HCT116 (cell line): ENCODE measurements at regions not wholly inside any gene's neighbourhood (a gene's known extent, or its start where the extent isn't known, plus 50 kb on each side); places are given as distances from the start of the nearest gene placed in this dataset.

Experiments used
- ATAC-seq: fragments of 200-7000 bp; cut with Tn5 transposase; 2 replicates; pipeline ENCODE4 v1.9.1; 2020; ENCODE audit warnings: mild to moderate bottlenecking, moderate library complexity
- BruUV-seq: library from RNA; stranded (reverse); fragments of 400-500 nt; replicated peaks from 2 replicates; lab custom pipeline; 2021; lab: Mats Ljungman, UMichigan
- CTCF ChIA-PET: fragments of 300-600 bp; sonication (Branson Sonifier 250); formaldehyde crosslinking; loops from one replicate; lab custom pipeline; 2021; ENCODE audit warnings: antibody characterized with exemption; lab: Charles Lee
- POLR2A ChIA-PET: fragments of 300-600, 350-600 bp; sonication (Branson Sonifier 250); formaldehyde crosslinking; loops from one replicate; lab custom pipeline; 2021; ENCODE audit warnings: antibody characterized with exemption; lab: Charles Lee
- RAD21 ChIA-PET, 2 experiments: fragments of 300-600 bp; sonication (Branson Sonifier 250); formaldehyde crosslinking; loops; one replicate each; lab custom pipeline; 2023; ENCODE audit warnings: low total read pairs in 2 of 2; ENCODE audit not compliant: uncharacterized antibody in 2 of 2, unreplicated experiment in 2 of 2, low non-redundant PET in 1 of 2; lab: Charles Lee
- DNase-seq: peaks from one replicate; pipeline ENCODE4 v3.0.0-alpha.2; 2010; ENCODE audit warnings: low read depth, low spot score
- H2AFZ ChIP-seq: fragments of 200-600 bp; shearing (Covaris generic), sonication (generic); 2 replicates; pipeline ENCODE4 v1.6.1; 2017; ENCODE audit warnings: low read depth, mixed run types, mixed read lengths, antibody characterized with exemption, low read length; ENCODE audit not compliant: poor library complexity, severe bottlenecking
- H3K27ac ChIP-seq: 2 replicates; pipeline ENCODE4 v1.5.1; 2012; ENCODE audit warnings: low read depth, low read length
- H3K27me3 ChIP-seq: fragments of 200-600 bp; sonication (generic); 2 replicates; pipeline ENCODE4 v1.6.1; 2016; ENCODE audit warnings: mixed run types, low read length, mixed read lengths; ENCODE audit not compliant: insufficient read depth
- H3K36me3 ChIP-seq, 2 experiments: fragments of 200-500 bp in 1 of 2; fragments of 200-600 bp in 1 of 2; sonication (Bioruptor generic) in 1 of 2; sonication (generic) in 1 of 2; 2 replicates each; pipeline versions ENCODE4 v1.5.1 to v1.6.1; 2014 to 2016; ENCODE audit warnings: low read length in 2 of 2, inconsistent platforms in 1 of 2, mixed read lengths in 1 of 2, mixed run types in 1 of 2; ENCODE audit not compliant: insufficient read depth in 2 of 2, control insufficient read depth in 1 of 2
- H3K4me1 ChIP-seq, 2 experiments: fragments of 200-600 bp in 1 of 2; sonication (generic) in 1 of 2; 2 replicates each; pipeline versions ENCODE4 v1.5.1 to v1.6.1; 2012 to 2017; ENCODE audit warnings: low read length in 2 of 2, inconsistent platforms in 1 of 2, mild to moderate bottlenecking in 1 of 2, mixed read lengths in 1 of 2, mixed run types in 1 of 2, moderate library complexity in 1 of 2; ENCODE audit not compliant: insufficient read depth in 2 of 2, control insufficient read depth in 1 of 2
- H3K4me2 ChIP-seq: fragments of 200-600 bp; sonication (generic); 2 replicates; pipeline ENCODE4 v1.6.1; 2017; ENCODE audit warnings: mixed run types, low read length, mixed read lengths
- H3K4me3 ChIP-seq, 2 experiments: fragments of 200-600 bp in 1 of 2; sonication (generic) in 1 of 2; replicated peaks in 1 of 2; 2 replicates each; pipeline ENCODE4 v1.5.1; 2011 to 2016; ENCODE audit warnings: low read length in 2 of 2, control low read depth in 1 of 2, low read depth in 1 of 2, mild to moderate bottlenecking in 1 of 2, mixed read lengths in 1 of 2, mixed run types in 1 of 2
- H3K79me2 ChIP-seq: fragments of 200-600 bp; sonication (generic); 2 replicates; pipeline ENCODE4 v1.6.1; 2017; ENCODE audit warnings: mild to moderate bottlenecking, mixed run types, low read length, moderate library complexity, mixed read lengths; ENCODE audit not compliant: insufficient read depth
- H3K9ac ChIP-seq: fragments of 200-600 bp; sonication (generic); 2 replicates; pipeline ENCODE4 v1.6.1; 2016; ENCODE audit warnings: low read length, mixed read lengths
- H3K9me2 ChIP-seq: fragments of 200-600 bp; sonication (generic), shearing (Covaris generic); 2 replicates; pipeline ENCODE4 v1.6.1; 2017; ENCODE audit warnings: mixed run types, mild to moderate bottlenecking, moderate library complexity; ENCODE audit not compliant: insufficient read depth
- H3K9me3 ChIP-seq, 2 experiments: fragments of 200-500 bp in 1 of 2; fragments of 200-600 bp in 1 of 2; sonication (Bioruptor generic) in 1 of 2; sonication (generic) in 1 of 2; 2 replicates each; pipeline ENCODE4 v1.6.1; 2014 to 2017; ENCODE audit warnings: low read length in 2 of 2, mixed read lengths in 2 of 2, inconsistent platforms in 1 of 2, low read depth in 1 of 2, mild to moderate bottlenecking in 1 of 2, mixed run types in 1 of 2, moderate library complexity in 1 of 2; ENCODE audit not compliant: control insufficient read depth in 1 of 2, insufficient read depth in 1 of 2
- H4K20me1 ChIP-seq: fragments of 200-600 bp; sonication (generic), shearing (Covaris generic); 2 replicates; pipeline ENCODE4 v1.6.1; 2017; ENCODE audit warnings: mixed run types, mild to moderate bottlenecking, moderate library complexity; ENCODE audit not compliant: insufficient read depth
- CBX3 ChIP-seq: IDR thresholded peaks from 2 replicates; pipeline ENCODE4 v1.6.1; 2012; ENCODE audit warnings: low read depth
- EGR1 ChIP-seq: IDR thresholded peaks from 2 replicates; pipeline ENCODE4 v1.6.1; 2012; ENCODE audit warnings: low read depth
- ELF1 ChIP-seq: IDR thresholded peaks from 2 replicates; pipeline ENCODE4 v1.6.1; 2012; ENCODE audit warnings: low read depth, borderline replicate concordance
- EZH2 ChIP-seq: fragments of 200-600 bp; sonication (generic); IDR thresholded peaks from 2 replicates; pipeline ENCODE4 v1.6.1; 2017; ENCODE audit warnings: antibody characterized with exemption, mixed run types
- JUND ChIP-seq: IDR thresholded peaks from 2 replicates; pipeline ENCODE4 v1.6.1; 2012
- POLR2A ChIP-seq: IDR thresholded peaks from 2 replicates; pipeline ENCODE4 v1.7.0; 2011; ENCODE audit warnings: borderline replicate concordance; ENCODE audit not compliant: insufficient read depth, insufficient read length; ENCODE audit errors: extremely low read depth
- TCF7L2 ChIP-seq: IDR thresholded peaks from 2 replicates; pipeline ENCODE4 v1.7.0; 2011; ENCODE audit warnings: borderline replicate concordance, inconsistent platforms; ENCODE audit not compliant: insufficient read depth, insufficient read length; ENCODE audit errors: extremely low read depth
- YY1 ChIP-seq: IDR thresholded peaks from 2 replicates; pipeline ENCODE4 v1.6.1; 2011; ENCODE audit warnings: low read length, low read depth, moderate library complexity, mild to moderate bottlenecking; ENCODE audit not compliant: insufficient replicate concordance; ENCODE audit errors: extremely low read depth
- ZFX ChIP-seq: fragments of 450-650 bp; IDR thresholded peaks from 2 replicates; pipeline ENCODE4 v1.6.1; 2017
- ZNF274 ChIP-seq: fragments of 200-500 bp; sonication (Bioruptor generic); IDR thresholded peaks from 2 replicates; pipeline ENCODE4 v1.6.1; 2014; ENCODE audit warnings: mild to moderate bottlenecking, low read depth, low read length, inconsistent platforms
- intact Hi-C: fragments of 100-400 bp; cut with micrococcal nuclease; formaldehyde crosslinking; loops from 2 replicates; pipeline ENCODE4 v1.10.0; 2022
- TF ChIP-seq, protein P1 (sequence below): IDR thresholded peaks from 2 replicates; pipeline ENCODE4 v1.6.1; 2012
- TF ChIP-seq, protein P2 (sequence below): IDR thresholded peaks from 2 replicates; pipeline ENCODE4 v1.6.1; 2011; ENCODE audit warnings: mild to moderate bottlenecking, low read length, moderate library complexity; ENCODE audit not compliant: insufficient replicate concordance; ENCODE audit errors: extremely low read depth
- TF ChIP-seq, protein P3 (sequence below), 3 experiments: fragments of 200-600 bp in 1 of 3; sonication (generic) in 1 of 3; IDR thresholded peaks in 2 of 3; conservative IDR thresholded peaks in 1 of 3; 2 replicates each; pipeline ENCODE4 v1.5.1; 2012 to 2017; ENCODE audit warnings: low read depth in 2 of 3, low read length in 2 of 3, antibody characterized with exemption in 1 of 3, borderline replicate concordance in 1 of 3, control low read depth in 1 of 3, mild to moderate bottlenecking in 1 of 3, mixed read lengths in 1 of 3, mixed run types in 1 of 3, moderate library complexity in 1 of 3; ENCODE audit not compliant: insufficient read depth in 1 of 3
- TF ChIP-seq, protein P4 (sequence below): IDR thresholded peaks from 2 replicates; pipeline ENCODE4 v1.6.1; 2012

DNA sequence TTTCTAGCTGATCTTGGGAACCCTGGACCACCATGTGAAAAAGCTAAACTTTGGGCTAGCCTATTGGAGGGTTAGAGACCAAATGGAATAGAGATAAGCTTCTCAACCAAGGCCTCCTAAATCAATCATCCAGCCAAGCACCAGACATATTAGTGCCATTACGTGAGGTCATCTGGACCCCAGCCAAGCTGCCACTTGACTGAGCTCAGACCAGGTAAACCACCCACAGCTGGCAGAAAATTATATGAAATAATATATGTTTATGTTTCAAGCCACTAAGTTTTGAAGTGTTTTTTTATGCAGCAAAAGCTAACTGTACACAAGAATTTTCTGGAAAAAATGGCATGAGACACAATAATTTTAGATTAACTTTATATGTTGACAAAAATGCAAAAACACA is 82.6 kb upstream of the PCGF5 start:
- H3K27me3 ChIP-seq, result no peaks in the 10 kb centered on the region
- no peaks in the 10 kb centered on the region for H4K20me1 ChIP-seq
- H3K79me2 ChIP-seq, result no peaks in the 10 kb centered on the region
- H3K9ac ChIP-seq, result no peak overlapping the region
- no peak overlapping the region for H2AFZ ChIP-seq
- CTCF ChIA-PET, result no interaction called here
- no peaks in the 10 kb centered on the region for H3K9me2 ChIP-seq
- no peaks in the 10 kb centered on the region for H3K9me3 ChIP-seq
- H3K4me2 ChIP-seq, result no peak overlapping the region
- RAD21 ChIA-PET, result no interaction called here
- DNase-seq, result no peak
- no peaks in the 10 kb centered on the region for H3K36me3 ChIP-seq
- ATAC-seq, result no peak
- TF ChIP-seq CBX3, result no peak
- TF ChIP-seq, protein P1, sequence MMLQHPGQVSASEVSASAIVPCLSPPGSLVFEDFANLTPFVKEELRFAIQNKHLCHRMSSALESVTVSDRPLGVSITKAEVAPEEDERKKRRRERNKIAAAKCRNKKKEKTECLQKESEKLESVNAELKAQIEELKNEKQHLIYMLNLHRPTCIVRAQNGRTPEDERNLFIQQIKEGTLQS, result no peak
- no peak for TF ChIP-seq POLR2A
- TF ChIP-seq, protein P2, sequence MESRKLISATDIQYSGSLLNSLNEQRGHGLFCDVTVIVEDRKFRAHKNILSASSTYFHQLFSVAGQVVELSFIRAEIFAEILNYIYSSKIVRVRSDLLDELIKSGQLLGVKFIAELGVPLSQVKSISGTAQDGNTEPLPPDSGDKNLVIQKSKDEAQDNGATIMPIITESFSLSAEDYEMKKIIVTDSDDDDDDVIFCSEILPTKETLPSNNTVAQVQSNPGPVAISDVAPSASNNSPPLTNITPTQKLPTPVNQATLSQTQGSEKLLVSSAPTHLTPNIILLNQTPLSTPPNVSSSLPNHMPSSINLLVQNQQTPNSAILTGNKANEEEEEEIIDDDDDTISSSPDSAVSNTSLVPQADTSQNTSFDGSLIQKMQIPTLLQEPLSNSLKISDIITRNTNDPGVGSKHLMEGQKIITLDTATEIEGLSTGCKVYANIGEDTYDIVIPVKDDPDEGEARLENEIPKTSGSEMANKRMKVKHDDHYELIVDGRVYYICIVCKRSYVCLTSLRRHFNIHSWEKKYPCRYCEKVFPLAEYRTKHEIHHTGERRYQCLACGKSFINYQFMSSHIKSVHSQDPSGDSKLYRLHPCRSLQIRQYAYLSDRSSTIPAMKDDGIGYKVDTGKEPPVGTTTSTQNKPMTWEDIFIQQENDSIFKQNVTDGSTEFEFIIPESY, result no peak
- TF ChIP-seq TCF7L2, result no peak
- TF ChIP-seq, protein P3, sequence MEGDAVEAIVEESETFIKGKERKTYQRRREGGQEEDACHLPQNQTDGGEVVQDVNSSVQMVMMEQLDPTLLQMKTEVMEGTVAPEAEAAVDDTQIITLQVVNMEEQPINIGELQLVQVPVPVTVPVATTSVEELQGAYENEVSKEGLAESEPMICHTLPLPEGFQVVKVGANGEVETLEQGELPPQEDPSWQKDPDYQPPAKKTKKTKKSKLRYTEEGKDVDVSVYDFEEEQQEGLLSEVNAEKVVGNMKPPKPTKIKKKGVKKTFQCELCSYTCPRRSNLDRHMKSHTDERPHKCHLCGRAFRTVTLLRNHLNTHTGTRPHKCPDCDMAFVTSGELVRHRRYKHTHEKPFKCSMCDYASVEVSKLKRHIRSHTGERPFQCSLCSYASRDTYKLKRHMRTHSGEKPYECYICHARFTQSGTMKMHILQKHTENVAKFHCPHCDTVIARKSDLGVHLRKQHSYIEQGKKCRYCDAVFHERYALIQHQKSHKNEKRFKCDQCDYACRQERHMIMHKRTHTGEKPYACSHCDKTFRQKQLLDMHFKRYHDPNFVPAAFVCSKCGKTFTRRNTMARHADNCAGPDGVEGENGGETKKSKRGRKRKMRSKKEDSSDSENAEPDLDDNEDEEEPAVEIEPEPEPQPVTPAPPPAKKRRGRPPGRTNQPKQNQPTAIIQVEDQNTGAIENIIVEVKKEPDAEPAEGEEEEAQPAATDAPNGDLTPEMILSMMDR (IDR thresholded peaks at IDR 0.05 in 2 of 3, conservative IDR thresholded peaks at IDR 0.05 in 1 of 3; ENCODE audit: borderline replicate concordance in 1 of 3, insufficient read depth in 1 of 3, low read depth in 2 of 3, low read length in 2 of 3), result no peak
- no peak for TF ChIP-seq ELF1
- TF ChIP-seq ZFX, result no peak
- TF ChIP-seq JUND, result no peak
- no peak for TF ChIP-seq ZNF274
- no peak for TF ChIP-seq EGR1
- TF ChIP-seq, protein P4, sequence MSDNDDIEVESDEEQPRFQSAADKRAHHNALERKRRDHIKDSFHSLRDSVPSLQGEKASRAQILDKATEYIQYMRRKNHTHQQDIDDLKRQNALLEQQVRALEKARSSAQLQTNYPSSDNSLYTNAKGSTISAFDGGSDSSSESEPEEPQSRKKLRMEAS, result no peak
- no peak for TF ChIP-seq EZH2
- no peak for TF ChIP-seq YY1
- POLR2A ChIA-PET, result no interaction called here
- H3K4me1 ChIP-seq, result no peaks in the 10 kb centered on the region
- intact Hi-C loops, result no loop called here
- BruUV-seq, result no TSS peak
- no peak overlapping the region for H3K27ac ChIP-seq
- H3K4me3 ChIP-seq, result no peak overlapping the region
